C1 segment of cervical spinal cord (tissue), 14 donors: ENCODE measurements at regions not wholly inside any gene's neighbourhood (a gene's known extent, or its start where the extent isn't known, plus 50 kb on each side); places are given as distances from the start of the nearest gene placed in this dataset.
"Not testable (repeated sequence)": the region's sequence is repeated elsewhere in the genome, so short reads cannot be mapped to it uniquely, and the experiment has no call there.

ENCODE experiments used
- DNase-seq, 14 donors: peaks; one replicate each; lab custom pipeline; 2025; lab: John Stamatoyannopoulos, UW

DNA sequence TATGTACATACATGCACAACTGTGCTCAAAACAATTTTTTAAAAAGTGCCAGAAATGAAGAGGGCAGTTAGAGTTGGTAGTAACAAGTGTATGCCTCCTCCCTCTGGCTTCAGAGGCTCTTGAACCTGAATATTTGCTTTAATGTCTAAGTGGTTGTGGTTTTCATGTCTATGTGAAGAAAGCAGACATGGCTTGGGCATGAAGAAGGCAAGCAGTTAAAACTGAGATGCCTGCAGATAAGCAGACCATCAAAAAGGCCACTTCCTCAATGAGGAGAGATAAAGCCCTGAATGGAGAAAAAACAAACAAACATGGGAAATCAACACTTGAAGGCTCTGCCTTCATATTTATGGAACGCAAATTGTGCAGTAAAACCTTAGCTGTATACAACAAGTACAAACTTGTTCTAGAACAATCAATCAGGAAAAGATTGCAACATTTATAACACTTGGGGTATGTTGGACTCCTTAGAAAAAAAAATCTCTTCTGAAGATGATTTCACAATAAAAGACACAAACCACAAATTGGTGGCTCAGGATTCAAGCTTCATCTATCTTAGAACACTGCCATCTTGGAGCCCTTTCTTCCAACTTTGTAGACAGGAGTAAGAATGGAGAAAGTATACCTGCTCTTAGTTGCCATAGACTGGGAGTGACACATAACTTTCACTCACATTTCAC is 52.7 kb upstream of the PLA2G4A start:
- DNase-seq, result no peak

DNA sequence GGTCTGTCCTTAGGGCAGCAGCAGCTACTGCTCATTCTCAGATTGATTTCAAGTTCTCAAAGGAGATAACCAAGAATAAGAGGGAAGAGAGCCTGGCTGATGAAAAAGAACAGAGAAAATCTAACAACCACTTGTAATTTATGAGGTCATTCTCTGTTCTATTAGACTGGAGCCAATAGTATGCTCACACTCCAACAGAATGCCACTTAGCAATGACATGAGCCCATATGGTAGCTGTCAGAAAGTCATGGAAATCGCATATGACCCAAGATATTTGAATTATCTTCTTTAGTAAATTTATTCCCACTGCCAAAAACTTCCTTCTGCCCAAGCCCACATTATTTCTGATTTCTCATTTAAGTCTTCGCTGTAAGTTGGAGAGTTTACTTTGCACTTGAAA is 53.7 kb upstream of the PLA2G4A start:
- peak in 1 of 14 donors; percentile 34 for DNase-seq

DNA sequence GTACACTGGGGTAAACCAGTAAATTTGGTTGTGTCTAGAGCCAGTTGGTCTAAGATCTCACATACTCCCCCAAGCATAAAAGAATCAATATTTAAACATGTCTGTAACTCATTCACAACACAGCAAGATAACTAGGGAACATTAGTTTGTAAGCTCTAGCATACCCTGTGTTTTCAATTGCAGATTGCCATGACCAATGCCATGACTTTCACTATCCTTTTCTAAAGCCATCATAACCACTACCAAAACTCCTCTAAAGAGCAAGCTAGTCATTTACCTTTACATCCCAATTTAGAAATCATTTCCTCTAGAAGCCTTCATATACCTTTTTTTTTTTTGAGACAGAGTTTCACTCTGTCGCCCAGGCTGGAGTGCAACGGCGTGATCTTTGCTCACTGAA is 56.5 kb upstream of the PLA2G4A start:
- DNase-seq, result no peak

DNA sequence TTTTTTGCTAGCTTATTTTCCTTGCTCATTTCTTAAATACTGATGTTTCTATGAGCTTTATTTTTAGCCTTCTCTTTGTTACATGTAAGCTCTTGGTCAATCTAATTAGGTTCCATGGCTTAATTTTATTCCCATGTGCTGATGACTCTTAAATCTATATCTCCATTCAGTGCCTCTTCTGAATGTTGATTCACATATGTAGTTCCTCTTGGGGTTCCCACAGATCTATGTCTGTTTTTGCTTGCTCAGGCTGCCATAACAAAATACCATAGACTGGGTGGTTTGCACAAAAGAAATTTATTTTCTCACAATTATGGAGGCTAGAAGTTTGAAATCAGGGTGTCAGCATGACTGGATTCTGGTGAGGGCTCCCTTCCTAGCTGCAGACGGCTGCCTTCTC is 58.3 kb upstream of the PLA2G4A start:
- no peak for DNase-seq

DNA sequence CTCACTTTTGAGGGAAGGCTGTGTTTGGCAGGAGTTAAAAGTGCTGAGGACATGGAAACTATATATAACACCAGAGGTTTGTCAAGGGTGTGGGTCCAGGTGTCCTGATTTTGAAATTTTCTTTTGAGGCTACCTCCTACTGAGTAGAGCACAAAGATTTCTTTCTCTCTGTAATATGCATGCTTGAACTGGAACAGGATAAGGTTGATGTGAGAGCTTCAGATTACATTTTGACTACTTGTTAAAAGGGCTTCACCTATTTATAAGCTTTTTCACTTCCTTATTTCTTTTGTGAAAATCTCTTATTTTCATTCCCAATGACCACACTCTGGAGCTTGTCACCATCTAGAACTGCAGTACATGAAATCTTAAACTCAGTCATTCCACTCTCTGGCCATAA is 59.8 kb upstream of the PLA2G4A start:
- DNase-seq, result no peak

DNA sequence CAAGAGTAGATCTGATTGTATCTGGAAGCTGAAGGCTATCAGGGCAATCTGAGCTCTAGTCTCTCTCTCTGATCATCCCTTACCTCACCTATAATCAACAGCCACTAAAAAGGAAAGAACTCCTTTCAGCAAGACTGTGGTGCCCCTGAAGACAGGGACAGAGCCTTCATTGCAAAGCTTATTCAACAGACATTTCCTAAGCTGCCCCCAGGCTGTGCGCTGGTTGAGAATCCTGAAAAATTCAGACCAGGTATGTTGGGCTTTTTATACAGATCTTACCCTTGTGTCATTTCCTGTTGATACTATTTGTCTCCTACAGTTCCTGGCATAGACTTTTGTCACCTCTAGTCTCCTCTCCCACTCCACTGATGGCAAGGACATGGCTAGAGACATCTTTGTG is 63.3 kb upstream of the PLA2G4A start:
- no peak for DNase-seq

DNA sequence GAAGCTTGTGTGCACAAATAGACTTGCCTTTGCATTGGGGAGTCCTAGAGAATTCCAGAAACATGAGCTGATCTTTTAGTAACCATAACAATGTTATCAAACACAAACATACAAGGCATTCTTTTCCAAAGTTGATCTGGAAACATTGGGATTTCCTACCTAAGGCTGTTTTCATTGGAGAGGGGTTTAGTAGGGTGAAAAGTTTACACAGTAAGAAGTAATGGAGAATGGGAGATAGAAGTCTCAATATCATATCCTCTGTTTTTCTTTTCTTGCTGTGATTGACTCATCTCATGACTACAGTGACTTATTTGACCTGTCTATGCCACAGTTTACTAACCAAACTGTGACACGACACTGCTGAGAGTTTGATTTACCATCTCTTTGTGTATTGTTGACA is 65.6 kb upstream of the PLA2G4A start:
- no peak for DNase-seq

DNA sequence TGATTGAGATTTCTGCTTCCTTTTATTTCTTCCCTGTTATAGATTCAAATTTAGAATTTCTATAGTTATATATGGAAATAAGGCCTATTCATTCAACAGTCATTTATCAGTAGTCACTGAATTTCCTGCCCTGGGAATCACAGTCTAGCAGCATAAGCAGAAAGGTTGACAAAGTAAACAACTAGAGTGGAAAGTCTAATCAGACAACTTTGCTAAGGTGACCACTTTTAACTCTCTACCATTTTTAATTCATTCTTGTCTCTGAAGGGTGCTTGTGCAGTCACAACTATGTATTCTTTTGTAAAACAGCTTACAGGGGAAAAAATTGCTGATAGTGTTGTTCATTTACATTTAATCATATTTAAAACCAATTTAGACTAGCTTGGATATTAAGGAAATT is 66.1 kb upstream of the PLA2G4A start:
- DNase-seq, result no peak

DNA sequence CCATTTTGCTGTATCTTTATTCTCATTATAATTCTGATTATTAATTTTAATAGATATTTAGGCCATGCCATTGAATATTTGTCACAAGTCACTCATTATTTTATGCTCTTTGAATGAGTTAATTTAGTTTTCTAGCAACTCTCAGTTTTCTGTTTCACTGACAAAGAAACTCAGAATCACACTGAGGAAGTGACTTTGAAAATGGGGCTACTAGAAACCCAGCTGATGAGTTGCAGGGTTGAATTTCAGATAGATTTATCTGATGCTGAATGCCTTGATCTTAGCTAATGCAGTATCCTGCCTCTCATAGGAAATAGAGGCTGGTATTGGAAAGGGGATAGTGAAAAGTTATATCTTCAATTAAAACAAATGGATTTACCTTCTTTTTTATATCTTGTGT is 67.4 kb upstream of the PLA2G4A start:
- DNase-seq, result no peak

DNA sequence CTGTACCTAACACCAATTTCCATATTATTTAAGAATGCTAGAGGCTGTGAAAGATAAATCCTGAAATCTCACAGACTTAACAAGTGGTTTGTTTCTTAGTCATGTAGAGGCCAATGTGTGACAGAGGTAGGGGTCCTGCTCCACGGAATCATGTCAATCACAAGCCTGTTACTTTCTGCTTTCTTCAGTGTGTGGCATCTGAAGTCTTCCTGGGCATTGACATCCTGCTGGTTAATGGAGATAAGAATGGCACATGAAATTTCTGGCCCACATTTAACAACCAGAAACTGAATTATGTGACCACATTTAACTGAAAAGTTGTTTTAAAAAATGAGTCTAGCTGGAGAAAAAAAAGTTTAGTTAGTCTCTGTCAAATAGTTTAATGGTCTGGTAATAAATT is 68.3 kb upstream of the PLA2G4A start:
- no peak for DNase-seq

DNA sequence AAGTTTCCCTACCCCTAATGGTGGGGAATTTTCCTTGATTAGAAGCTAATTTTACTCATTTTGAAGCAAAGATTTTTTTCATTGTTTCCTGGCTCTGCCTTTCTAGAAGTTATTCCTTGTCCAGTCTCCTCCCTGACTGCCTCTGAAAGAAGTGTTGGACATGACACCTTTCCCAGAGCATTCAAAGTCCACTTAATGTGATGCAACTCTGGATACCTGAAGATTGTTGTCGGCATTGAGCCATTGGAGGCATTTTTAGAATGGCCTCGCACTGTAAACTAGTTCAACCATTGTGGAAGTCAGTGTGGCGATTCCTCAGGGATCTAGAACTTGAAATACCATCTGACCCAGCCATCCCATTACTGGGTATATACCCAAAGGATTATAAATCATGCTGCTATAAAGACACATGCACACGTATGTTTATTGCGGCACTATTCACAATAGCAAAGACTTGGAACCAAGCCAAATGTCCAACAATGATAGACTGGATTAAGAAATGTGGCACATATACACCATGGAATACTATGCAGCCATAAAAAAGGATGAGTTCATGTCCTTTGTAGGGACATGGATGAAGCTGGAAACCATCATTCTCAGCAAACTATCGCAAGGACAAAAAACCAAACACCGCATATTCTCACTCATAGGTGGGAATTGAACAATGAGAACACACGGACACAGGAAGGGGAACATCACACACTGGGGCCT is 69.7 kb upstream of the PLA2G4A start:
- DNase-seq, result not testable (repeated sequence)

DNA sequence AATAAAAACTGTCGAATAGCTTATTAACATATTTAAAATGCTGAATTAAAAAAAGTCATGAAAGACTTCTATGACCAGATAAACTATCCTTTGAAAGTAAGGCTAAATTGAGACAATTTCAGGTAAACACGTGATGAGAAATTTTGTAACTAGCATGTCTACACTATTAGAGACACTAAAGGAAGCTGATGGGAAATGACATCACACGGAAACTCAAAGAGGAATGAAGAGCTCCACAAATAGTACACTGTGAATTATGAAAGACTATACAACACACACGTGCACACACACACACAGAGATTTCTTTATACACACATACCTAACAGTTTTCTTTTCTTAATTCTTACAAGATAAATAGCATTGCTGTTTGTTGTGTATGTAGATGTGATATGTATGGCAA is 70.9 kb upstream of the PLA2G4A start:
- DNase-seq, result no peak

DNA sequence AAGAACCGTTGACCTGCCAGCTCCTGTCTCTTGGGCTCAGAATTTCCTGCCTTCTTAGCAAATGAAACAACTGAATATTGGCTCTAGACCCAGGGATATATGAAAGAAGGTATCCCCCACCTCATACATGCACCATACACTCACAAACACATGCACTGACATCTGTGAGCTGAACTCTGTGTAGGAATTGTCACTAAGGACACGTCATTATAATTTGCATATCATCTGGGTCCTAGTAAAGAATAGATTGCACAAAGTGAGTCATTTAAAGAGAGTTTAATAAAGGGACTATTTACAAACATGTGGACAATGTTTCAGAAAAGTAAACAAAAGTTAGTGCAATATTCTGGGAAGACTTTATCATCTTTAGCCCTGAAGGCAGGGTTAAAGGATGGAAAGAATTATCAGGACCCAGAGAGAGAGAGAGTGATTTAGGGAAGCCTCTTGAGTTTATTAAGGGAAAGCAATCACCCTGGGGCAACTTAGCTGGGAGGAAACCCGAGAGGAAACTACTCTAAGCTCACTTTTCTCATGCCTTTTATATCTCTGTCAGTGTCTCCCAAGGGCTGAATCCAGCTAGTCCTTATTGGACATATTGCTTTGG is 74.1 kb upstream of the PLA2G4A start:
- no peak for DNase-seq

DNA sequence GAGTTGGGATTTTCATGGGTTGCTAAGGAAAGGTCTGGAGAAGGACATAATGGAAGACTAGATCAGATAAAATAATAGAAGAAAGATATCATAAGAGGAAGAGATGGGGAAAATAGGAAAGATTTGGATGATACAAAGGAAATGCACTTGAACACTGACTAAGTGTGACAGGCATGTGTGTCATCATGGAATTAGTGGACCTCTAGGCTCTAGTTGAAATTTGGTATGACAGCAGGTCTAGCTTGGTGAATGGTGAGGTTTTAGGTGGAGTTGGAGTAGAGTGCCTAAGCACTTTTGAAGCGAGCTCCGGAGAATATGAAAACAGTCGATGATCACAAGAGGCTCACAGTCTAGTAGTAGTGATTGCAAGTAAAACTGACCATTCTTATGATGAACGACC is 73.0 kb upstream of the PTGS2 start:
- no peak for DNase-seq

DNA sequence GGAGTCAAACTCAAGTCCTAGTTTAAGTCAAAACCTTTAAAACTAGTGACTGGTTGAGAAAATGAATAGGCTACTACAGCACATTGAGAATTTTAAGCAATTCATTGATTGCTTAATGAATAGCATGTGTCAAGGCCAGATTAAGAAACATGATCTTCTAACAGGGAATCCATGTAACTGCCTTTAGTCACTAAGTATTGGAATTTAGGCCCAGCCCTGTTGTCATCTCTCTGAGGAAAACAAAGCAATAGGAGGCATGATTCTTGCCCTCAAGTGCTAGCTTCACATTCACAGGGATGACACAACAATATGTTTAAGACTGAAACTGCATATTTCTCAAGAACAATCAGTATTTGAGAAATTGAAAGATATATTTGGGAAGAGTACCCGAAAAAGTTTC is 70.0 kb upstream of the PTGS2 start:
- no peak for DNase-seq

DNA sequence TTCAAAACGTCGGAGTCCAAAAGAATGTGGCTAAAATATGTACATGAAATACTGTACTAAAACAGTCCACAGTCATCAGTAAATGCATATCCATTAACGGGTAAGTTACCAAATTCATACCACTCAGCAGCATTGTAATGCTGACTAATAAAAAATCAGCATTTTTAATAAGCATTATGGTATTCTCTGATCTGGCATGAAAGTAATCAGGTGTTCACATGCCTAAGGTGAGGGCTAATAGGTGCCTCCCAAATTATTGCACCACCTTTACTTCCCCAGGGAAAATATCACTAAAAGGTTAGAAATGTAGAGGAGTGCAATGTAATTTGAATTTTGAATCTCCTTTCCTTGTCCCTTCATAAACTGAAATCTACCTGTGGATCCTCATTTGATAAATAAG is 69.6 kb upstream of the PTGS2 start:
- DNase-seq, result no peak

DNA sequence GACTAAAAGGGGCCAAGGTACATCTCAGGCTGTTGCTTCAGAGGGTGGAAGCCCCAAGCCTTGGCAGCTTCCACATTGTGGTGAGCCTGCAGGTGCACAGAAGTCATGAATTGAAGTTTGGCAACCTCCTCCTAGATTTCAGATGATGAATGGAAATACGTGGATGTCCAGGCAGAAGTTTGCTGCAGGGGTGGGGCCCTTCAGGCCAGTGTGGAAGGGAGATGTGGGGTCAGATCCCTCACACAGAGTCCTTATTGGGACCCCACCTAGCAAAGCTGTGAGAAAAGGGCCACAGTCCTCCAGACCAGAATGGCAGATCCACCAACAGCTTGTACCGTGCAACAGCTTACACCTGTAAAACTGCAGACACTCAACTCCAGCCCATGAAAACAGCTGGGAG is 67.4 kb upstream of the PTGS2 start:
- no peak for DNase-seq

DNA sequence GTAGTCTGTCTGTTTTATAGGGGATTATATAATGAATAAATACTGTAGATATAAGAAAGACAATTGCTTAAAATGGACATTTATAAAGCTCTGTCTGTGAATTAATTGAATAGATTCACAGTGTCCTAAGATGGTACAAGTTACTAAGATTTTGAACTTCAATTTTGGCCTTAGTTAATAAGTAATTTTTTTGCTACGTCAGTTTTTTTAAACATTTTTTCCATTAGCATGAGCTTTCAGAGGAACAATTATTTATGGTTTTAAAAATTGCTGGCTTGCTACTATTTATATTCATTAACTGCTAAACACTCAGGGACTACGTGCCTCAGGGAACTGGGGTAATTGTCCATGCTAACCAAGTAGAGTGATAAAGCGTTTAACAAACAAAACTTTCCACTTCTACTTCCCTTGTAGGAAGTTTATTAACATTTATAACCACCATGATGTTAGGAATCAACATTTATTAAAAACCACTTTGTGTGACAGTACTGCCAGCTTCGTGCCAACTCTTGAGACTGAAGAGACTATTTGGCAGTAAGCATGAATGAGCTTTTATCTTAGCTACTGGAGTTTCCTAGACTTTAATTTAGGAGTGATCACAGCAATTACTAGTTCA is 65.4 kb upstream of the PTGS2 start:
- DNase-seq, result no peak

DNA sequence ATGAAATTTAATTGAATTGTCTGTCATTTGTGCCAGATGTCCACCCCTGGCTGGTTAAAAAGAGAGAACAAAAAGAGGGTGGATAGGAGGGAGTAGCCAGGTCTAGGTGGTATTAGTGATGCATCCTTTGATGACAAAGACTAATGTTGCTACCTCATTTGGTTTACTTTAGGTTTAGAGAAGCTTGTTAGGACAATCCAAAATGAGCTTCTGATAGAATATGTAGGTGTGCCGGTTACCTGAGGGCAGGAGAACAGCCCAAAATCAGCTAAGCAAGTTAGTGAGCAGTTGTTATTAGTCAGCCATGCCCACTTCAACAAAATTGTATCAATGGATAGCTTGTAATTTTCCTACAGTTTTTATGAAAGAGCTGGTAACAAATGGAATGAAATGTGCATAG is 61.4 kb upstream of the PTGS2 start:
- DNase-seq, result no peak

DNA sequence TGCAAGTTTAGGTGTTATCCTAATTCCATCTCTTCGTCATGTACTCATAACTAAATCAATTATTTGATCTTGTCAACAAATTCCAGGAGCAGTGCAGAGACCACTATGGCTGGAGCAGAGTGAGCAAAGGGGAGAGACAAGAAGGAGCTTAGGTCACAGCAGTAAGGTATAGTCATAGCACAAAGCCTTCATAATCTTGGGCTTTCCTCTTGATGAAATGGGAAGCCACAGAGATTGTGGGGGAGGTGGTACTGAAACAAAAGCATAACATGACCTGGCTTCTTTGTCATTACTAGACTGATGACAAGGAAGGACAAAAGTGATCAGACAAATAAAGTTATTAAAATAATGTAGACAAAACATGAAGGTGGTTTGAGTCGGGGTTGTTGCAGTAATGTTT is 60.1 kb upstream of the PTGS2 start:
- DNase-seq, result no peak

DNA sequence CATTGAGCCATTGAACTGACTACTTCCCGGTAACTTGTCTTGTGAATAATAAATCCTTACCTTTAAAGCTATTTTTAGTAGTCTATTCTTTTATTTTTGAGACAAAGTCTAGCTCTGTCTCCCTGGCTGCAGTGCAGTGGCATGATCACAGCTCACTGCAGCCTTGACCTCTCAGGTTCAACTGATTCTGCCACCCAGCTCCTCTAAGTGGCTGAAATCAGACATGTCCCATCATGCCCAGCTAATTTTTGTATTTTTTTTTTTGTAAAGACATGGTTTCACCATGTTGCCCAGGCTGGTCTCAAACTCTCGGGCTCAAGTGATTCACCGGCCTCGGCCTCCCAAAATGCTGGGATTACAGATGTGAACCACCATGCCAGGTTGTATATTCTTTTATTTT is 59.3 kb upstream of the PTGS2 start:
- DNase-seq, result no peak

DNA sequence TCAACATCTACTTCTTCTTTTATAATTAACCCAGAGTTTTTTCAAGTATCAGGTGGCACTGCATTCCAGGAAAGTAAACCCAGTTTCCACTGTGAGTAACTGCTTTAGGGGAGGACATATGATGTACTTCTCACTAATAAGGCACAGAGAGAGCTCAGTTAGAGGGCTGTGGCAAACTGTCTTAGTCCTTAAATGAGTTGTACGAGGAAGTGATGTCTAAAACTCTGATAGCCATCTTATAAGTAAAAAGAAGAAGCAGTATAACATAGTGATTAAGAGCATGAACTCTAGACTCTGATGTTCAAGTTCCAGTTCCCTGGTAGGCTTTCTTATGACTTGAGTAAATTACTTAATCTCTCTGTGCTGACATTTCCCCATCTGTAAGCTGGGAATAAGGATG is 58.7 kb upstream of the PTGS2 start:
- no peak for DNase-seq
